Cardiac septum (tissue), 1 donor: ENCODE measurements at regions not wholly inside any gene's neighbourhood (a gene's known extent, or its start where the extent isn't known, plus 50 kb on each side); places are given as distances from the start of the nearest gene placed in this dataset.
"Not testable (repeated sequence)": the region's sequence is repeated elsewhere in the genome, so short reads cannot be mapped to it uniquely, and the experiment has no call there.

Source experiments
- DNase-seq: peaks from one replicate; pipeline ENCODE4 v3.0.0-alpha.2; 2020; ENCODE audit warnings: low spot score
- intact Hi-C: fragments of 100-400 bp; cut with DNase I; formaldehyde crosslinking; loops from one replicate; pipeline ENCODE4 v1.14.0; 2022
- donor health status: DM: no; HTN: no; CAD: no.

DNA sequence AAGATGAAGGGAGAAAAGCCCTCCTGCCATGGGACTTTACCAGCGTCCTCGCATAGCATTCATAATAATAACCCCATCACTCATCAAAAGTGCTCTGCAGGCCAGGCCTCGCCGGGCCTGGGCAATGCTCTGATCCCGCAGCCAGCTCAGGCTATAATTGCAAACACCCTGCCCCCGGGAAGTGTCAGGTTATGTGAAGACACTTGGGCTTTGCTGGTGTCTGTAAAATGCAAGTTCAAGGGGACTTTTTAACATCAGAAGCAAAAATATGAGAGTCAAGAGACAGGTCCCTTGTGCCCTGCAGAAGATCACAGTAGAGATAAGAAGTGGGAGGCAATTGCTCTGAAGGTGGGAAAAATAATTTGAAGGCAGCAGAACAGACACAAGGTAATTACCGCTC is 381.0 kb downstream of the MAFB start:
- intact Hi-C loops = no loop called here
- no peak for DNase-seq

DNA sequence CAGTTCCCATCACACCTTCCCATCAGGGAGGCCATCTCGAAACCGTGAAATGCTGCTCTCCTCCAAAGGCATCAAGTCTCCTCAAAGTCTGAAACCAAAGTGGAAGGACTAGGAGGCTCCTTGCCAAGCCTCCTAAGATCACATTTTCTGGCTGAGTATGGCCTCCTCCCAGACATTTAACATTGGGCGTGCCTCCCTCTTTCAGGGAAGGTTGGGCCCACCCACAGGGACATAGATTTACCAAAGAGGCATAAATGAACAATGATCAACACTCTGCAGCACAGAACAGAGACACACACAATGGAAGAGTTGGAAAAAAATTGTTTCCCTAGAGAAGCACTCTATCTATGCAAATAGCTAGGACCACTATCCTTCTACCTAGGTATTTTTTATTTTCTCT is 381.8 kb downstream of the MAFB start:
- no peak for DNase-seq
- intact Hi-C loops = no loop called here

DNA sequence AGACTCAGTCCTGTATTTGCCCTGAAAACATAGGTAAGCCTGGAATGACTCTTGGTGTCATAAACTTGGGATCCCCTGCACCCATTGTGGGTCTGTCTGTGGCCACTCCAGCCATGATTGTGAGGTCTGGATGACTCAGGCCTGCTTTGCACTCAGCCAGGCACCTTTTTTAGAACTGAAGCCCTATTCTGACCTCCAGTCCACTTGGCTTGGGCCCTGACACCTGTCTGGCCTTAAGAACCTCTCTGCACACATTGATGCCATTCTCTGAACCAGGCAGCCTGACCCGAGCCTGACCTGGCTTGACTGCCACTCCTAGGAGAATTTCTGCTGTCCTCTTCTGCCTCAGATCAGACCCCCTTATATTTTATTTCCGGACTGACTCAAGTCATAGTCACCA is 383.7 kb downstream of the MAFB start:
- intact Hi-C loops = no loop called here
- no peak for DNase-seq

DNA sequence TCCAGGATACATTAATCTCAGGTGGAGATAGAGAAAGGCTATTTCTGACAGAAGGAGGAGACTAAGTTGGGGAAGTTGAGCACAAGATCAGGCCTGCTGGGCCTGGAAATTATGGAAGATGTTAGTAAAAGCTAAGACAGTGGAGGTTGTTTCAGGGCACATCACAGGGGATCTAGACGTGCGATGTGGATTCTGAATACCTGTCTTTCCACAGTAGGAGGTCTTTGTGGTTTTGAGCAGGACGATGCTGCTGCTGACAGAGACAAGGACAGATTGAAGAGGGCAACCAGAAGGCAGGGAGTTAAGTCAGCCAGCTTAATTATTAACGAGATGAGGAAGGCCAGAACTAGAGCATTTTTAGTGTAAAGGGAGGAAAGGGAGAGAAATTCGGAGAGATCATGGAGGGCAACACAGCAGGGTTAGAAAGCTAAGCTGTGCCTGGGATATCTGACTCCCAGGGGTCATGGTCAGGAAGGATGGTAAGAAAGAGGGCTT is 384.9 kb downstream of the MAFB start:
- intact Hi-C loops = no loop called here

DNA sequence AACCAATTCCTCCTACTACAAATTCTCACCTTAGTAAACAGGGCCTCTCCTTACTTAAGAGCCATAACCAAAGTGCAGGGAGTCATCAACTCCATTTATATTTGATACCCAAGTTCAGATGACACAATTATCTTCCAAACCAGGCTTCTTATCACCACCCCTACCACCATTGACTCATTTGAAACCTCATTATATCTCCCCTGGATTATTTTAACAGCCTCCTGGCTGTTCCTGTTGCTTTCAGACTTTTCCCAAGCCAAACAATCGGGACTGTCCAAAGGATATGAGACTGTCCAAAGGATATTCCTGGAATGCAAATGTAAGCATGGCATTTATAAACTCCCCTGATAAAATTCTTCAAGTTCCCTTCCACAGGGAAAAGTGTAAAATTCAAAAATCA is 394.3 kb downstream of the MAFB start:
- intact Hi-C loops = no loop called here
- DNase-seq = no peak

More for the DNA sequence above, 384.9 kb downstream of the MAFB start:
- DNase-seq = no peak

DNA sequence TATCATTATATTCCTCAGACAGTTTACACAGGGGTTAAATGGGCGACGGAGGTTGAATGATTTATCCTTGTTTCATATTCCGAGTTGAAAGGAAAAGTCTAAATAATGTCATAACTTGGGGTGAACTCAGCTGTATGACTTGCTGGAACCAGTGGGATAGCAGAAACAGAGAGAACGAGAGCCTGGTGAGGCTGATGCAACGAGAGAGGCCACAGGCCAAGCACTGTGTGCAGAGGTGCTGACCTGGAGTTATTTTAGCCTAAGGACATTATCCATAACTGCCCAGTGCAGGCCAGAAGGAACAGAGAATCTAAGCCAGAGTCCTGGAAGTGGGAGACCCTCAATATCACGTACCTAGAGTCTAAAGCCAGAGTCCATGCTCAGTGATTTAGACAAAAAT is 394.9 kb downstream of the MAFB start:
- DNase-seq = no peak
- intact Hi-C loops = no loop called here

DNA sequence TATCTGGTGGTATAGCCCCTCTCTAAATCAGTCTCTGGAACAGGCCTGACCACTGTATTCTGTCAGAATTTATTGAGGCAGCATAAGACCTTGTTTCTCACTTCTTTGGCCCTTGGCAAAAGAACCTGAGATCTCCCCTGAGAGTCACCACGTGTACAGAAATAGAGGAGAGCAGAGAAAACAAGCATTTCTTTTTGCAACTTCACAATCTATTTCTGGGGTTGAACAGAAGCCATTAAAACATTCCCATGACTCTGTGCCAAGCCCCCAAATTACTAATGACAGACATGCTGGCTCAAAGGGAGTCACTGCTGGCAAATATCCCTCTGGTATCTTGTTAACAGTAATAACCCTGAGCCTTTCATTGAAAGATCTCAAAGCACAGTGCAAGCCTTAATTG is 395.3 kb downstream of the MAFB start:
- intact Hi-C loops = no loop called here
- no peak for DNase-seq

DNA sequence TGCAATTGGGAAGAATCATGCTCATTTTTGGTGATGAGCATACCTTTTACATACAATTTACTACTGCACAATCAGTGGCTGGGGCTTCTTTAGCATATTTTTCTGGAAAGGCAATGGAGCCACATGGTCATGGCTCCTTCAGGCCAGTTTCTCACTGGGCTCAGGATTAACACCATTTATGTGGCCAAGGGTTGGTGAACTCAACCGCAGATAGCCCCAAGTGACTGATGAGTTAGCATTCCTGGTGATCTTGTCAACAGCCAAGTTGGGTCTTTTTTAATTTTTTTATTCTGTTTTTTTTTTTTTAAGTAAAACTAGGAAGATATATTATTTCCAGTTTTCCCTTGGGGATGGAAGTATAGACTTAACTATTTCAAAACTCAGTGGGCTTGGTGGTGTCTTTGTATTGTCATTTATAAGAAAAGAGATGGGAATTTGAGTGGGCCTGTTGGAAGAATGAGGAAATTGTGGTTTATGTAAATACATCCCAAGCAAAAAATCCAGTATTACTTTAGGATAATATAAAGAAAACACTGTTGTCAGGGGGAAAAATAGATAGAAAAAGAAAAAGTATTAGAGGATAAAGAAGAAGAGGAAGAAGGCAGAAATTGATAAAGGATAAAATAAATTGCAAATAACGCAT is 397.4 kb downstream of the MAFB start:
- no peak for DNase-seq
- intact Hi-C loops = no loop called here

DNA sequence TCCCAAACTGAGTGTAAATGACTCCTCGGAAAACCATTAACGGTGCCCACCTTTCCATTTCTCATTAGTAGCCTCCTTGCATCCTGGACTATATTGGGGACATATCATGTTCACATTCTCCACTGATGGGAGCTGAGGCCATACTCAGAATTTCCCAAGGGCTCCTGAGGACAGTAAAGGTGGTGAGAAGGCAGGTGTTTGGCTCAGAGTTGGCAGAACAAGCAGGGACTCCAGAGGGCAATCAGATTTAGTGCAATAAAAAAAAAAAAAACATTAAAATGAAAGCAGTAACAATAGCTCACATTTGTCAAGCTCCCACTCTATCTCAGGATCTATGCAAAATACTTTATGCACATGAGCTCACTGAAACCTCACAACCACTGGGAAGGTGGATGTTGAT is 401.4 kb downstream of the MAFB start:
- DNase-seq = no peak
- intact Hi-C loops = no loop called here

DNA sequence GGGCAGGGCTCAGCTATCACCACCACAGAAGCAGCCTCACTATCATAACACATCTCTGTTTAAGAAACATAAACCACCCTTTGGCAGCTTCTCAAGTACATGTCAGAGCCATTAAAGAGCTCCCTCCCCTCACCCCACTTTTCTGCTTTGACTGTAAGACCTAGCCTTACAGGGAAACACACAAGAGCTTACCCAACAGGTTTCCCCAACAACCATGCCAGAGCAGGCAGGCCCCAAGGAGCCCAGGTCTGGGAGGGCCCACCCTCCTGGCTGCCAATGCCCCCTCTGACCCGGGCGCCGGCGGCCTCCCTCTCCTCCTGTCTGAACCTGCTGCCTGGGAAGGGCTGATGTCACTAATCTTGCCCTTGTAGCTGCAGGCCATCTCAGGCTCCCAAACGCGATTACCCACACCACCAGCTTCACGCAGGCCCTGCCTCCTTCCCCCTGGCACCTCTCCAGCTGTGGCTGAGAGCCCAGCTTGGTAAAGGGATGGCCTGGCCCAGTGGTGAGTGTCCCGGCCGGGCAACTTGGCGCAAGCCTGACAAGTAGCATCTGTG is 402.0 kb downstream of the MAFB start:
- intact Hi-C loops = no loop called here
- peak; percentile 85 for DNase-seq

DNA sequence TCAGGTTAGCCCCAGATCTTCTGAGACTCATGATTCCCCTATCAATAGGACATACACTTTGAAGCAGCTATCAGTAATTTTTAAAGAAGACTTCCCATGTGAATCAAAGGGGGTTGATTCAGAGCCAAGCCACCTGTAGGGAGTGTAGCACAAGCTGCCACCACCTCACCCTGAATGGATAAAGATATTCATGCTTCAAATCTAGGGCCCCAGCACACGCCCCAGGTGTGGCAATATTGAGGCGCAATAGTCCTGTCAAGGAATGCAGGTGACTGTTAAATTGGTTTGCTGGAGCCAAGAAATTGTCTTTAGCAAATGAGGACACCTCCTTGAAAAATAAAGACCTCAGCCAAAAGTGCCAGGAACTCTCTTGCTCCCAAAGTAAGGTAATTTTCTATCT is 404.4 kb downstream of the MAFB start:
- intact Hi-C loops = no loop called here
- DNase-seq = no peak

DNA sequence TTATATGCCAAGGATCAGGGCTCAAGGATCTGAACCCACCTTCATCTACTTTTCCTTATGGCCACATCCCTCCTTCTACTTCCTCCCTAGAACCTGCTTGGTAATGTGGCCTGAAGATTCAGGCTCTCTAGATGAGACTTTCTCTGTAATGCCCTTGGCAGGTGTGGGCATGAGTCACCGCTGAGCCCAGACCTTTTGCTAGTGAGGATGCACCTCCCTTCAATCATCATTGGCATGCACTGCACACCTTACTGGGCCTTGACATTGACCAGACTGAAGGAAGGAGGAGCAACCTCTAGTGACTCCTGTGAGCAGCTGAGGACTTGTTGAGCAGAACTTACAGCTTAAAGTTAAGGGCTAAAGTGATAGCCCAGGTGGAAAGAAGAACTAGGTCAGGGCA is 405.3 kb downstream of the MAFB start:
- no peak for DNase-seq
- intact Hi-C loops = no loop called here

DNA sequence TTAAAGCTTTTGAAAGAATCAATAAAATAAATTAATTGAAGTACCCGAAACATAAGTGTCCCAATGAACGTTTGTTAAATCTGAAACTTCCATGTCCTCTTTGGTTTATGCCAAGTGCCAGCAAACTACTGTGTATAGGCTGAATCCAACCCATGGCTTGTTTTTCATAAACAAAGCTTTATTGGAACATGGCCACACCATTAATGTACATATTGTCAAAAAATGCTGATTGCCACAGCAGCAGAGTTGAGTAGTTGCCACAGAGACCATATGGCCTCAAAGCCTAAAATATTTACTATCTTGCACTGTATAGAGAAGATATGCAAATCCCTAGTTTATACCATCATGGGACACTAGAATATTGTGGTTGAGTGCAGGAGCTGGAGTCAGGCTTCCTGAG is 406.1 kb downstream of the MAFB start:
- intact Hi-C loops = no loop called here
- no peak for DNase-seq

DNA sequence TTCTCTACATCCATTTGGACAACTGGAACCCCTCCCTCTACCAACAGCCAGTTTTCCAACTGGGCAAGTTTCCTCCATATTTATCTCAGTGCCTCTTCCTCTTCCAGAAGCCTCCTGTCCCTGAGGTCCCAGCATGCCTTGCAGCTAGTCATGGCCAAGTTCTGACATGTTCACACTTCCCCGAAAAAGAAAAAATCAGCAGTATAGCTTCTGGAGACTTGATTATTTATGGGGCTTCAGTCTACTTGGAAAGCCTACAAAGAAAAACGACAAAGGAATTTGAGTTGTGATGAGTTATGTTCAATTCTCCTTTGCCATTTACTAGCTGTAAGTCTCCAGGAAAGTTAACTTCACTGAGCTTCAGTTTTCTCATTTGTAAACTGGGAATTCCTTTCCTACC is 406.5 kb downstream of the MAFB start:
- intact Hi-C loops = no loop called here
- no peak for DNase-seq

DNA sequence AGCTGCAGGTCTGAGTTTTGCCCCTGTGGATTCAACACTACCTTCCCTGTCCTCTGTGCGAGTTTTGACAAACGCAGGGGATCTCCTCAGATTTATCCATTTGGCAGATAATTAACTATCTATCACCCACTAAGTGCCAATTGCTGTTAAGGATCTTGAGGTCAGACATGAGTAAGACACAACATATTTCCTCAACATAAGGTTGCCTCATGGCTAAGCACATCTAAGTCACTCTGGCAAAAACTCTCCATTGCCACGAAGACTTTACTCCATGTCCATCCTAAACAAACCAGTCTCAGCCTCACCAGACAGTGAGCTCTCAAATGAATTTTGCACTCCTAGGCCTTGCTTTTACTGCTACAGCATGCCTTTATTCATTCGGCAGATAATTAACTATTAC is 408.4 kb downstream of the MAFB start:
- DNase-seq = no peak
- intact Hi-C loops = no loop called here

DNA sequence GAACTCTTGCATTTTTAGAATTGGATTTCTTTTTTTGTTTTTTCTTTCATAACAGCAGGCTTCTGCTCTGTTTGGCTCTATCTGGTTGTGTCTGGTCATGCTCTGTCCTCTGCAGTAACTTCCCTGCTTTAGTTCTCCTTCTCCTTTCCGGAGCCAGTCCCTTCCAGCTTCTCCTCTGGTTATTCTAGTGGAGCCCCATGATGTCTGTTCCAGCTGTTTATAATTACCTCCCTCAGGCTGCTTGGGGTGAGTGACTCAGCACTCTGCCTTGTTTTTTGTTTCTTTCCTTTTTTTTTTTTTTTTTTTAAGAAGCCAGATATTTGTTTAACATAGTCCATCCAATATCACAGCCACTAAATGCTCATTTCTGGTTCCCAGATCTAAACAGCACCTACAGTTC is 409.6 kb downstream of the MAFB start:
- intact Hi-C loops = no loop called here
- DNase-seq = no peak

DNA sequence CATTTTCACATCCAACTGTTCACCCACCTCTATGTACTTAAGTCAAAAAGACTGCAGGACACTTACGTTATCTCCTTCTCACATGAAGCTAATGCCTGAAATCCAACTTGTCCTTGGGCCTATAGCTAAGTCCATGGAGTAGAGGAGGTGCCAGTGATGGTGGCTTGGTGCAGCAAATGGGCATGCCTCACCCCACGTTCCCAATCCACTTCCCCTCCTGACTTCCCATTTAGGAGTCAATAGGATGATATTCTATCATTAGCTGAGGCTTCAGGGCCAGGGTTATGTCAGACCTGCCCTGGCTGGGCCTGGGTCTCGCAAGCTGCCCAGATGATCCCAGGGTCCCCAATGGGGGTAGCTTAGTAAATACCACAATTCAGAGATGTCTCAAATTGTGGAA is 410.4 kb downstream of the MAFB start:
- DNase-seq = no peak
- intact Hi-C loops = no loop called here

DNA sequence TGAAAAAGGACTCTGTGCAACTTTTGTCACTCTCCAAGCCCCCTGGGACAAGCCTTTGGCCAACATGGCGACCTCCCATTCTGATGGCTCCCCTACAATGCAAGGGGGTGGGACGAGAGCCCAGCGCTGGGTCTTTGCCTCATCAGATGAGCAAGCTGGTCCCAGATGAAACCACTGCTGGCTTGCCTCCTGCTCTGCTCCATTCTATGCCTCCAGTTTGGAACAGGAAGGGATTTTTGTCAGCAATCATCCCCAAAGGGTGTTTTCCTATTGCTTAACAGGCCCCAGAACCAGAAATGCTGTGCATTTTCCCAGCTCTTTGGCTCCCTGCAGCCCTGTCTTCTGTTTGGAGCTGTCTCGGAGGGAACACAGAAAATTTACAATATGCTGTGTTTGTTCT is 412.7 kb downstream of the MAFB start:
- DNase-seq = no peak
- intact Hi-C loops = no loop called here

DNA sequence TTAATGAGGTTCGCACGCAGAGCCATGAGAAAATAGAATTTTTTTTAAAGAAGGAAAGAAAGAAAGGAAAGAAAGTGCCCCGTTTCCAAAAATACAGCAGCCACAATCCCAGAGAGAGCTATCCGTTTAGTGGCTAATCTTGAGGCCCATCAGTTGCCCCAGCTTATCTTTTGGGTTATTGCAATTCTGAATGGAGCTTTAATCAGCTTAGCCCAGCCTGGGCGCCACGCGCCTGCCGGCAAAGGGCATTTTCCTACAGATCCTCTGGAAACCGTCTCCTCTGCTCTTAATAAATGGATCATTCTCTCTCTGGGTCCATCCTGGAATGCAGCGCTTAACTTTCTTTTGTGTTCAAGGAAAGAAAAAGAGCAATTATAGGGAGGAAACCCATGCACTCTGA is 413.3 kb downstream of the MAFB start:
- intact Hi-C loops = no loop called here
- DNase-seq = no peak

DNA sequence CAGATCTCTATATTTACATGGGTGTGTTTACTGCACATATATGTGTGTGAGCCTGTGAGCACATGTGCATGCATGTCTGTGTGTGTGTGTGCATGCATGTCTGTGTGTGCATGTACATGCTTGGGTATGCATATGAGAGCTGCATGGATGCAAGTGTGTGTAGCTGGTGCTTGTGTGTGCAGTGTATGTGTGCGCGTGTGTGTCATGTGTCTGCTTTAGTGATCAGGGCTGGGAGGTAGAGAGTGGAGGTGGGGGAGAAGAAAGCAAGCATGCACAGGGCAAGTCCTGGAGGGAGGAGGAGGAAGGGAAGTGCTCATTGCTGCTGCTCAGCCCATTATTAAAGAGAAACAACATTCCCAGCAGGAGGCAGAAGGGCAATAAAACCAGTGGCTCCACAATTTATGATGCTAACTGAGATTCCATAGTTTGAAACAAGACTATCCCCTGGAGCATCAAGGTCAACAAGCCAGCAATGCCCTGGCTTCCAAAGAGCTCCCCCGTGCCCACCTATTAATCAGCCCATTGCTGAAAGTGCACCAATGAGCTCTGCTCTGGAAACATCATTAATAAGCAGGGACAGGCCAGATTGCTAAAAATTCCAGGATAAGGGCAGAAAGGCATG is 414.0 kb downstream of the MAFB start:
- DNase-seq = no peak
- intact Hi-C loops = no loop called here

DNA sequence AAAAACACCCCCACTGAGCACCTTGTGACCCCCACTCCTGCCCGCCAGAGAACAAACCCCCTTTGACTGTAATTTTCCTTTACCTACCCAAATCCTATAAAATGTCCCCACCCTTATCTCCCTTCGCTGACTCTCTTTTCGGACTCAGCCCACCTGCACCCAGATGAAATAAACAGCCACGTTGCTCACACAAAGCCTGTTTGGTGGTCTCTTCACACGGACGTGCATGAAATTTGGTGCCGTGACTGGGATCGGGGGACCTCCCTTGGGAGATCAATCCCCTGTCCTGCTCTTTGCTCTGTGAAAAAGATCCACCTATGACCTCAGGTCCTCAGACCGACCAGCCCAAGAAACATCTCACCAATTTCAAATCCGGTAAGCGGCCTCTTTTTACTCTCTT is 419.8 kb downstream of the MAFB start:
- intact Hi-C loops, DNase-seq: not testable (repeated sequence)
